ENCODE measurements at regions not wholly inside any gene's neighbourhood (a gene's known extent, or its start where the extent isn't known, plus 50 kb on each side); places are given as distances from the start of the nearest gene placed in this dataset.
"Not testable (repeated sequence)": the region's sequence is repeated elsewhere in the genome, so short reads cannot be mapped to it uniquely, and the experiment has no call there.

DNA sequence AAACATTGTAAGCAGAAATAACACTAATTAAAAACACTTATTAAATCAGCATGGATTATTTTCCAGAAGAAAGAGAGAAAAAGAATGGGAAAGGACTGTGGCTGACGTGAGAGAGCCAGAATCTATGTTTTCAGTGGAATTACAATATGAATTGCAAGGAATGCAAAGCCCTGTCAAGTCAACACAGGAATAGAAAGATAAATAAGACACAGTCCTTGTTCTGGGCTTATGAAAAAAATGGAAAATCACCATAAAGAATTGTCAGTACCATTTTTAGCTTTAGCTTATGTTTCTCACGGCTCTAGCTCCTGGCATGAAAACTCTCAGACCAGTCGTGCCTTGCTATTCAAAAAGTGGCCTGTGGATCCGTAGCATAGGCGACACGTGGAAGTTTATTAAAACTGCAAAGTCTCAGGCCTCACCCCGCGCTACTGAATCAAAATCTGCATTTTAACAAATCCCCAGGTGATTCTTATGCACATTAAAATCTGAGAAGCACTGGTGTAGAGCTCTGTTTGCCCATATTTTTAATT, 549.1 kb downstream of the RPS29 start:
- DNase-seq (ENCODE audit: low spot score), result no peak
- ChIA-PET POLR2A (ENCODE audit: low non-redundant PET) (no interaction called here), CTCF (no interaction called here)
- Histone ChIP-seq H3K36me3 (ENCODE audit: insufficient read depth, low read length, poor library complexity, severe bottlenecking) (no peaks in the 10 kb centered on the region), H3K4me3 (ENCODE audit: low read depth, low read length, poor library complexity, severe bottlenecking) (no peak overlapping the region), H3K4me1 (ENCODE audit: insufficient read depth, low read length, poor library complexity, severe bottlenecking) (no peaks in the 10 kb centered on the region), H3K27me3 (replicated peaks; ENCODE audit: insufficient read depth, low read depth, low read length, poor library complexity) (peaks cover 3% of the 10 kb centered on the region), H3K27ac (ENCODE audit: low read depth, low read length, poor library complexity, severe bottlenecking) (no peak overlapping the region), H3K9me3 (ENCODE audit: low read depth, low read length, poor library complexity, severe bottlenecking) (no peaks in the 10 kb centered on the region)
- intact Hi-C loops (cut with micrococcal nuclease; ENCODE audit: unreplicated experiment), result no loop called here
- TF ChIP-seq, protein P1, sequence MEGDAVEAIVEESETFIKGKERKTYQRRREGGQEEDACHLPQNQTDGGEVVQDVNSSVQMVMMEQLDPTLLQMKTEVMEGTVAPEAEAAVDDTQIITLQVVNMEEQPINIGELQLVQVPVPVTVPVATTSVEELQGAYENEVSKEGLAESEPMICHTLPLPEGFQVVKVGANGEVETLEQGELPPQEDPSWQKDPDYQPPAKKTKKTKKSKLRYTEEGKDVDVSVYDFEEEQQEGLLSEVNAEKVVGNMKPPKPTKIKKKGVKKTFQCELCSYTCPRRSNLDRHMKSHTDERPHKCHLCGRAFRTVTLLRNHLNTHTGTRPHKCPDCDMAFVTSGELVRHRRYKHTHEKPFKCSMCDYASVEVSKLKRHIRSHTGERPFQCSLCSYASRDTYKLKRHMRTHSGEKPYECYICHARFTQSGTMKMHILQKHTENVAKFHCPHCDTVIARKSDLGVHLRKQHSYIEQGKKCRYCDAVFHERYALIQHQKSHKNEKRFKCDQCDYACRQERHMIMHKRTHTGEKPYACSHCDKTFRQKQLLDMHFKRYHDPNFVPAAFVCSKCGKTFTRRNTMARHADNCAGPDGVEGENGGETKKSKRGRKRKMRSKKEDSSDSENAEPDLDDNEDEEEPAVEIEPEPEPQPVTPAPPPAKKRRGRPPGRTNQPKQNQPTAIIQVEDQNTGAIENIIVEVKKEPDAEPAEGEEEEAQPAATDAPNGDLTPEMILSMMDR (conservative IDR thresholded peaks at IDR 0.05; ENCODE audit: low read depth, low read length), result no peak
- no peak for TF ChIP-seq EZH2 (IDR thresholded peaks at IDR 0.05; ENCODE audit: borderline replicate concordance, low read depth, low read length, poor library complexity, severe bottlenecking)
- no TSS peak for BruUV-seq (replicated peaks)

DNA sequence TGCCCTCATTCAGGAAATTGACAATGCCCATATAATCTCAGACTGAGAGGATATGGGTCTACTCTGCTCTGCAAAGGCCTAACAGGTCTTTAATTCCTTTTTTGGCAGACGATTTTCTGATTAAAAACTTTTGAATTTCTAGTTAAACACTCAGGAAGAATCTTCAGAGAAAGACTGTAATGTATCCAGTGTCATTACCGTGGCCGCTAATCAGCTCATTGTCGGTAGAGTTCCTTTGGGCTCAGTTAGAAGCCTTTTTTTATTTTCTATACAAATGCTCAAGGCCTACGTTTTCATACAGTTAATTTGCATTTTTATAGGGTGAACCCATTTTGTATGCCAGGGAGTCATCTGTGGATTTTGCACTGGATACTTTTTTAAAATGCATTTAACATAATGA, 549.9 kb downstream of the RPS29 start:
- ChIA-PET CTCF (no interaction called here), POLR2A (ENCODE audit: low non-redundant PET) (no interaction called here)
- intact Hi-C loops (cut with micrococcal nuclease; ENCODE audit: unreplicated experiment), result no loop called here
- Histone ChIP-seq H3K4me1 (ENCODE audit: insufficient read depth, low read length, poor library complexity, severe bottlenecking) (no peaks in the 10 kb centered on the region), H3K27ac (ENCODE audit: low read depth, low read length, poor library complexity, severe bottlenecking) (no peak overlapping the region), H3K9me3 (ENCODE audit: low read depth, low read length, poor library complexity, severe bottlenecking) (no peaks in the 10 kb centered on the region), H3K4me3 (ENCODE audit: low read depth, low read length, poor library complexity, severe bottlenecking) (no peak overlapping the region), H3K36me3 (ENCODE audit: insufficient read depth, low read length, poor library complexity, severe bottlenecking) (no peaks in the 10 kb centered on the region), H3K27me3 (replicated peaks; ENCODE audit: insufficient read depth, low read depth, low read length, poor library complexity) (peaks cover 3% of the 10 kb centered on the region)
- peak; percentile 27 for DNase-seq (ENCODE audit: low spot score)
- BruUV-seq (replicated peaks), result no TSS peak
- TF ChIP-seq, protein P1 (conservative IDR thresholded peaks at IDR 0.05; ENCODE audit: low read depth, low read length), result no peak
- TF ChIP-seq EZH2 (IDR thresholded peaks at IDR 0.05; ENCODE audit: borderline replicate concordance, low read depth, low read length, poor library complexity, severe bottlenecking), result no peak

DNA sequence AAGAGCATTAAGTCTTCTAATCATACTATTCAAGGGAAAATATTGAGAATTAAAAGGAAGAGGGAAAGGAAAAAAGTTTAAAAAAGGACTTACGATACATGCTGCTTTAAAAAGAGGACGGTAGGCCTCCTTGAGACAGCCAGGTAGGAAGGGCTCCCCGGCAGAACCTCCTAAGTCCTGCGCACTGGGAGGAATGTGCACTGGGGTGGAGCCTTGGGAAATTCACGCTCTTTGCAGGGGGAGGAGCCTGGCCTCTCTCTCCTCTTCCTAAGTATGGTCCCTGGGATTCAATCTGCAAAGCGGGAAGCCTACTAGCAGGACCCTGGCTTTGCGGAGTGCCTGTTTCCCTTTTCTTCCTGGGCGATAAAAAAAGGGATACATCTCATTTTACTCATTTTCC, 553.0 kb downstream of the RPS29 start:
- H3K36me3 ChIP-seq (ENCODE audit: insufficient read depth, low read length, poor library complexity, severe bottlenecking), result no peaks in the 10 kb centered on the region
- no peak overlapping the region for H3K4me3 ChIP-seq (ENCODE audit: low read depth, low read length, poor library complexity, severe bottlenecking)
- no TSS peak for BruUV-seq (replicated peaks)
- ChIA-PET CTCF (no interaction called here), POLR2A (ENCODE audit: low non-redundant PET) (no interaction called here)
- H3K27ac ChIP-seq (ENCODE audit: low read depth, low read length, poor library complexity, severe bottlenecking), result no peak overlapping the region
- TF ChIP-seq EZH2 (IDR thresholded peaks at IDR 0.05; ENCODE audit: borderline replicate concordance, low read depth, low read length, poor library complexity, severe bottlenecking), result no peak
- TF ChIP-seq, protein P1 (conservative IDR thresholded peaks at IDR 0.05; ENCODE audit: low read depth, low read length), result no peak
- intact Hi-C loops (cut with micrococcal nuclease; ENCODE audit: unreplicated experiment), result no loop called here
- DNase-seq (ENCODE audit: low spot score), result no peak
- no peaks in the 10 kb centered on the region for H3K9me3 ChIP-seq (ENCODE audit: low read depth, low read length, poor library complexity, severe bottlenecking)
- H3K4me1 ChIP-seq (ENCODE audit: insufficient read depth, low read length, poor library complexity, severe bottlenecking), result no peaks in the 10 kb centered on the region
- H3K27me3 ChIP-seq (replicated peaks; ENCODE audit: insufficient read depth, low read depth, low read length, poor library complexity), result no peaks in the 10 kb centered on the region

DNA sequence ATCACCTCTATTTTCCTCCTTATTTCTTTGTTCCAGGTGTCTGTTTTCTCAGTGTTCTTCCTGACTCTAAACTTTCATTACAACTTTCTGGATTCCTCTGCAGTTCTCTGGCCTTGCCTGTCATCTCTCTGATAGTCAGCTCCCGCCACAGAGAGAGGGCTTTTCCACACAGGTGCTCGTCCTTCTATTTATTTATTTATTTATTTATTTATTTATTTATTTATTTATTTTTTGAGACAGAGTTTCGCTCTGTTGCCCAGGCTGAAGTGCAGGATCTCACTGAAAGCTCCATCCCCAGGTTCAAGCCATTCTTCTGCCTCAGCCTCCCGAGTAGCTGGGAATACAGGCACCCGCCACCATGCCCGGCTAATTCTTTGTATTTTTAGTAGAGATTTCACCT, 554.5 kb downstream of the RPS29 start:
- BruUV-seq (replicated peaks); H3K4me1 ChIP-seq (ENCODE audit: insufficient read depth, low read length, poor library complexity, severe bottlenecking); H3K36me3 ChIP-seq (ENCODE audit: insufficient read depth, low read length, poor library complexity, severe bottlenecking); intact Hi-C loops (cut with micrococcal nuclease; ENCODE audit: unreplicated experiment); H3K4me3 ChIP-seq (ENCODE audit: low read depth, low read length, poor library complexity, severe bottlenecking); H3K27me3 ChIP-seq (replicated peaks; ENCODE audit: insufficient read depth, low read depth, low read length, poor library complexity); H3K9me3 ChIP-seq (ENCODE audit: low read depth, low read length, poor library complexity, severe bottlenecking); POLR2A ChIA-PET (ENCODE audit: low non-redundant PET); DNase-seq (ENCODE audit: low spot score); CTCF ChIA-PET; H3K27ac ChIP-seq (ENCODE audit: low read depth, low read length, poor library complexity, severe bottlenecking): not testable (repeated sequence)
